ENCODE measurements at regions not wholly inside any gene's neighbourhood (a gene's known extent, or its start where the extent isn't known, plus 50 kb on each side); places are given as distances from the start of the nearest gene placed in this dataset.

- TF ChIP-seq YY1 (IDR thresholded peaks at IDR 0.05; ENCODE audit: low read depth, low read length) (no peak), JUND (IDR thresholded peaks at IDR 0.05; ENCODE audit: low read length) (no peak), POLR2A (IDR thresholded peaks at IDR 0.05; ENCODE audit: control extremely low read depth in 1 of 2, low read depth in 2 of 2, low read length in 2 of 2) (no peak), ZNF274 (IDR thresholded peaks at IDR 0.05; ENCODE audit: borderline replicate concordance, extremely low read depth, low read length) (no peak), JUN (IDR thresholded peaks at IDR 0.05; ENCODE audit: low read depth, low read length) (no peak), CREB1 (IDR thresholded peaks at IDR 0.05) (no peak), CTCF (IDR thresholded peaks at IDR 0.05; ENCODE audit: control extremely low read depth in 1 of 3, insufficient read depth in 1 of 3, low read depth in 1 of 3, low read length in 3 of 3) (no peak), GABPA (IDR thresholded peaks at IDR 0.05; ENCODE audit: borderline replicate concordance, insufficient read depth, low read length) (no peak), RAD21 (IDR thresholded peaks at IDR 0.05 in 1 of 2, conservative IDR thresholded peaks at IDR 0.05 in 1 of 2; ENCODE audit: low read depth in 2 of 2, low read length in 2 of 2) (no peak), SP1 (IDR thresholded peaks at IDR 0.05; ENCODE audit: low read depth, low read length) (no peak), EZH2 (IDR thresholded peaks at IDR 0.05; ENCODE audit: low read depth, low read length, severe bottlenecking) (no peak), POLR2AphosphoS5 (IDR thresholded peaks at IDR 0.05; ENCODE audit: low read depth, low read length) (no peak)
These were observed 103.0 kb upstream of the TGFBR2 start for GRCh38 chr3:30503446-30503845.
